Endothelial cell of umbilical vein (primary cell): ENCODE measurements at regions not wholly inside any gene's neighbourhood (a gene's known extent, or its start where the extent isn't known, plus 50 kb on each side); places are given as distances from the start of the nearest gene placed in this dataset.

Experiments used
- EZH2 ChIP-seq: IDR thresholded peaks from 2 replicates; pipeline ENCODE4 v1.6.1; 2012; ENCODE audit warnings: borderline replicate concordance, low read depth, mild to moderate bottlenecking, moderate library complexity, low read length, inconsistent platforms; ENCODE audit not compliant: severe bottlenecking
- FOS ChIP-seq: IDR thresholded peaks from 2 replicates; pipeline ENCODE4 v1.6.1; 2011; ENCODE audit warnings: mild to moderate bottlenecking, low read length, moderate library complexity, borderline replicate concordance; ENCODE audit not compliant: insufficient read depth
- JUN ChIP-seq: IDR thresholded peaks from 2 replicates; pipeline ENCODE4 v1.6.1; 2011; ENCODE audit warnings: borderline replicate concordance, low read depth; ENCODE audit not compliant: insufficient read length, insufficient read depth
- MYC ChIP-seq: IDR thresholded peaks from one replicate; pipeline ENCODE4 v1.6.1; 2011; ENCODE audit warnings: mild to moderate bottlenecking, low read depth, low read length
- POLR2A ChIP-seq: IDR thresholded peaks from 2 replicates; pipeline ENCODE4 v1.6.1; 2012; ENCODE audit warnings: low read depth, mild to moderate bottlenecking, control low read depth, low read length
- POLR2AphosphoS5 ChIP-seq: IDR thresholded peaks from 2 replicates; pipeline ENCODE4 v1.6.1; 2012; ENCODE audit warnings: low read depth, mild to moderate bottlenecking, control low read depth, low read length, moderate library complexity; ENCODE audit not compliant: insufficient read depth
- TF ChIP-seq, protein P1 (sequence below), 2 donors: IDR thresholded peaks; 1 replicate in 1 of 2; 2 replicates in 1 of 2; pipeline ENCODE4 v1.5.1; 2011; ENCODE audit warnings: low read length in 2 of 2, mild to moderate bottlenecking in 2 of 2, moderate library complexity in 2 of 2, control low read depth in 1 of 2, inconsistent platforms in 1 of 2, low read depth in 1 of 2; ENCODE audit not compliant: insufficient read depth in 1 of 2; ENCODE audit errors: extremely low read depth in 1 of 2
- TF ChIP-seq, protein P2 (sequence below): IDR thresholded peaks from 2 replicates; pipeline ENCODE4 v1.6.1; 2011; ENCODE audit not compliant: insufficient read depth, insufficient read length

DNA sequence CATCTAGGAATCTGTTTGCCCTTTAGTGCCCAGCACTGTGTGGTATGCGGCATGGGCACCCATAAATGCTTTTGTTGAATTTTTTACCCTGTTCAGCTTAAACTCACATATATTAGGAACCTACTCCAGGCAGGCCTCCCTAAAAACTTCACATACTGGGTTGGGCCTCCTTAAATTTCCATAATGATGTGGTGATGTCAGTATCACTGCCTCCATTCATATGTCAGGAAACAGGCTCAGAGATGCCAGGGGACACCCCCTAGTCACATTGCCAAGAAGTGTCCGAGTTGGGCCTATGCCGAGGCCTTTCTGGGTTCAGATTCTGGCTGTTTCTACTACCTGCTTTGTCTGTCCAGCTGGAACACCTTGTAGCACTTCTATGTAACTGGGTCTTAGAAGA lies 55.7 kb upstream of the RUNX3 start:
- TF ChIP-seq POLR2A = no peak
- TF ChIP-seq, protein P1, sequence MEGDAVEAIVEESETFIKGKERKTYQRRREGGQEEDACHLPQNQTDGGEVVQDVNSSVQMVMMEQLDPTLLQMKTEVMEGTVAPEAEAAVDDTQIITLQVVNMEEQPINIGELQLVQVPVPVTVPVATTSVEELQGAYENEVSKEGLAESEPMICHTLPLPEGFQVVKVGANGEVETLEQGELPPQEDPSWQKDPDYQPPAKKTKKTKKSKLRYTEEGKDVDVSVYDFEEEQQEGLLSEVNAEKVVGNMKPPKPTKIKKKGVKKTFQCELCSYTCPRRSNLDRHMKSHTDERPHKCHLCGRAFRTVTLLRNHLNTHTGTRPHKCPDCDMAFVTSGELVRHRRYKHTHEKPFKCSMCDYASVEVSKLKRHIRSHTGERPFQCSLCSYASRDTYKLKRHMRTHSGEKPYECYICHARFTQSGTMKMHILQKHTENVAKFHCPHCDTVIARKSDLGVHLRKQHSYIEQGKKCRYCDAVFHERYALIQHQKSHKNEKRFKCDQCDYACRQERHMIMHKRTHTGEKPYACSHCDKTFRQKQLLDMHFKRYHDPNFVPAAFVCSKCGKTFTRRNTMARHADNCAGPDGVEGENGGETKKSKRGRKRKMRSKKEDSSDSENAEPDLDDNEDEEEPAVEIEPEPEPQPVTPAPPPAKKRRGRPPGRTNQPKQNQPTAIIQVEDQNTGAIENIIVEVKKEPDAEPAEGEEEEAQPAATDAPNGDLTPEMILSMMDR (IDR thresholded peaks at IDR 0.05; ENCODE audit: extremely low read depth in 1 of 2, insufficient read depth in 1 of 2, low read depth in 1 of 2, low read length in 2 of 2) = no peak
- TF ChIP-seq POLR2AphosphoS5 = no peak
- TF ChIP-seq MYC = no peak
- no peak for TF ChIP-seq EZH2
- no peak for TF ChIP-seq FOS
- TF ChIP-seq, protein P2, sequence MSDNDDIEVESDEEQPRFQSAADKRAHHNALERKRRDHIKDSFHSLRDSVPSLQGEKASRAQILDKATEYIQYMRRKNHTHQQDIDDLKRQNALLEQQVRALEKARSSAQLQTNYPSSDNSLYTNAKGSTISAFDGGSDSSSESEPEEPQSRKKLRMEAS = no peak
- TF ChIP-seq JUN = no peak
